ENCODE measurements at regions not wholly inside any gene's neighbourhood (a gene's known extent, or its start where the extent isn't known, plus 50 kb on each side); places are given as distances from the start of the nearest gene placed in this dataset.

DNA sequence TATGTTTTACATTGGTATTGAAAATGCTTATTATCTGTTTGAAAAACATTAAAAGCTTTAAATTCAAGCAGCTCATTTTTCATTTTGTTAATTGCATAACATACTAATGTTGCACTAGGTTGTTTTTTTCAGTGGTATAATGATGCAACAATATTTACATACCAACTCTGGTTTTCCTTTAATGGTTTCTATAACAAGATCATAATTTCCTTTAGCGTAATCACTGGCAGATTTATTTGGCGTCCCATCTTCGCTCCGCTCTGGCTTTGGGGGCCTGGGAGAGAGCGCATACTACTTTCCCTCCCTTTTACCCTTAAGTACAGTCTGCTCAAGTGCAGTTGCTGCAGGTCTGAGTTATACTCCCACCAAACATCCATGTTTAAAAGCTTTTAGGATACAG is 574.1 kb downstream of the PRKD1 start:
- H3K4me3 ChIP-seq (ENCODE audit: low read length): no peak overlapping the region
- TF ChIP-seq CTCF (conservative IDR thresholded peaks at IDR 0.05; ENCODE audit: low read length): no peak
- no peak for DNase-seq (ENCODE audit: low read depth)

- TF ChIP-seq CTCF (conservative IDR thresholded peaks at IDR 0.05; ENCODE audit: low read length): no peak
- no peak for DNase-seq (ENCODE audit: low read depth)
- no peak overlapping the region for H3K4me3 ChIP-seq (ENCODE audit: low read length)
These were observed 573.2 kb downstream of the PRKD1 start for GRCh38 chr14:29354486-29354885.

DNA sequence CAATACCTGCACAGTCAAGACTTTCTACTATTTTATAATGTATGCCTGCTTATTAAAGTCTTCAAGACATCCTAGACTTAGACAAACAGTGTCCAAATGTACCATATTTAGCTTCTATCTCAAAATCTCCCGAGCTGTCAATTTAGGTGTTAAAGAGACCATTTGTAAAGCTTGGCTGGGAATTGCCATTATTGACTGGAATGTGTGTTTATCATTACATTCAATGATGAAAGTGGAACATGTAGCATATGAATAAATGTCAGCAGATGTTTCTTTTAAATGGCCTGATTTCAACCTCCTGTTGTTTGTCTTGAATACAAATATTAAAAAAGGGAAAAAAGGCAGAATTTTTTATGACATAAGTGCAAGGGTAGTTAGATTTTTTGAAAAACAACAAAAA is 572.3 kb downstream of the PRKD1 start:
- H3K4me3 ChIP-seq (ENCODE audit: low read length): no peak overlapping the region
- TF ChIP-seq CTCF (conservative IDR thresholded peaks at IDR 0.05; ENCODE audit: low read length): no peak
- DNase-seq (ENCODE audit: low read depth): no peak

DNA sequence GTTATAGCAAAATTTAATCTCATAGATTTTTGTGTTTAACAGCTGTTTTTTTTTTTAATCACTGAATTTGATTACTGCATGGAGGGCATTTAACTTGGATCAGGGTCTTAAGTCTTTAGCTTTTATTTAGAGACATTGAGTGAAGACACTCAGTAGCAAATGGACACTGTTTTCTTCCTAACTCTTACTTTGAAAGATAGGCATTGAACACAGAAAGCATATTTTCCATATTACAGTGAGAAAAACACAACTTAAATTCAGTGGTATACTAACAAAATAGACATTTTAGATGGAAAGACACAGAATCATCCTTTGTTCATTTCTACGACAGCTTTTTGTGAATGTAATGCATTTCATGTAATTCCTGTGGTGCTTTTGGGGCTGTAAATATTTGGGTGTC is 571.8 kb downstream of the PRKD1 start:
- DNase-seq (ENCODE audit: low read depth): no peak
- TF ChIP-seq CTCF (conservative IDR thresholded peaks at IDR 0.05; ENCODE audit: low read length): no peak
- H3K4me3 ChIP-seq (ENCODE audit: low read length): no peak overlapping the region

GRCh38 chr14:29360656-29361055 is 567.0 kb downstream of the PRKD1 start:
- no peak overlapping the region for H3K4me3 ChIP-seq (ENCODE audit: low read length)
- no peak for DNase-seq (ENCODE audit: low read depth)
- TF ChIP-seq CTCF (conservative IDR thresholded peaks at IDR 0.05; ENCODE audit: low read length): no peak

DNA sequence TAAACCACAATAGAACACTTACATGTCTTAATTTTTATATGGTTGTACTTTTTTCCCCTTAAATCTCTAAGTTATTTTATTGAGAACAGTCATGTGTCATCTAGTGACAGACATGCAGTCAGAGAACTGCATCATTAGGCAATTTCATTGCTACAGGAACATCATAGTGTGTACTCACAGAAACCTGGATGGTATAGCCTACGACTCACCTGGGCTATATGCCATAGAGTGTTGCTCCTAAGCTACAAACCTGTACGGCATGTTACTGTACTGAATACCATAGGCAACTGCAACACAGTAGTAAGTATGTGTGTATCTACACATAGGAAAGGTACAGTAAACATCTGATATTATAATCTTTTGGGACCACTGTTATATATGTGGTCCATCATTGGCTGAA is 557.6 kb downstream of the PRKD1 start:
- H3K4me3 ChIP-seq (ENCODE audit: low read length): no peak overlapping the region
- no peak for DNase-seq (ENCODE audit: low read depth)
- TF ChIP-seq CTCF (conservative IDR thresholded peaks at IDR 0.05; ENCODE audit: low read length): no peak

DNA sequence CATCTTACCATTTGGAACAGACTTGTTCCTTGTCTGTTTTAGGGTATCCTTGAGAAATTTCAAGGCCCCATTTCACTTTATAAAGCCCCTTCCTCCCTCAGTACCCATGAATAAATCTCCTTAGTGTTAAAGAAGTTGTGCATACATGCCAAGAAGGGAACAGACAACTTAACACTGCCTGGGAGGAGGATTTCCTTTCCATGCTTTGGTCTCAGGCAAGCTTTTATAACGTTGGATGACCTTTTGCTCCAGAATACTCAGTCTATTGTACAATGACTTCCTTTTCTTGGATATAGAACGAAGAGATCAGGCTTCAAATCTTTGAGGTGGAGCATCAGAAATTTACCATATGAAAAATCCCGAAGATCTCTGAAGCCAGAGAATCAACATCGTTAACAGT is 551.4 kb downstream of the PRKD1 start:
- DNase-seq (ENCODE audit: low read depth): no peak
- no peak overlapping the region for H3K4me3 ChIP-seq (ENCODE audit: low read length)
- TF ChIP-seq CTCF (conservative IDR thresholded peaks at IDR 0.05; ENCODE audit: low read length): no peak
